ENCODE measurements at regions not wholly inside any gene's neighbourhood (a gene's known extent, or its start where the extent isn't known, plus 50 kb on each side); places are given as distances from the start of the nearest gene placed in this dataset.

- H3K4me1 ChIP-seq (ENCODE audit: insufficient read depth, low read length), result no peaks in the 10 kb centered on the region
- H3K27ac ChIP-seq (ENCODE audit: low read depth, low read length), result no peak overlapping the region
- no peaks in the 10 kb centered on the region for H3K9me3 ChIP-seq (ENCODE audit: low read depth, low read length)
- no peak for DNase-seq (ENCODE audit: insufficient read length, low spot score, missing footprints)
- no peaks in the 10 kb centered on the region for H3K27me3 ChIP-seq (ENCODE audit: insufficient read depth, low read length)
- H3K79me2 ChIP-seq (ENCODE audit: insufficient read depth, low read length), result no peaks in the 10 kb centered on the region
- H2AFZ ChIP-seq (ENCODE audit: low read length), result no peak overlapping the region
- no peaks in the 10 kb centered on the region for H3K36me3 ChIP-seq (ENCODE audit: insufficient read depth, low read length)
- no peak overlapping the region for H3K4me2 ChIP-seq (ENCODE audit: insufficient read depth, low read length)
- H4K20me1 ChIP-seq (ENCODE audit: insufficient read depth, low read length), result no peaks in the 10 kb centered on the region
- no peak overlapping the region for H3K4me3 ChIP-seq (ENCODE audit: insufficient read depth, low read length)
- no peak for TF ChIP-seq CTCF (IDR thresholded peaks at IDR 0.05; ENCODE audit: extremely low read depth, low read depth, low read length)
Measured at GRCh38 chr5:152016421-152016820, 91.8 kb upstream of the GLRA1 start.

- no peak for DNase-seq (ENCODE audit: insufficient read length, low spot score, missing footprints)
- Histone ChIP-seq H4K20me1 (ENCODE audit: insufficient read depth, low read length) (no peaks in the 10 kb centered on the region), H2AFZ (ENCODE audit: low read length) (no peak overlapping the region)
Measured at GRCh38 chr5:152007653-152008335, 83.1 kb upstream of the GLRA1 start.

GRCh38 chr5:152004095-152004494 lies 79.4 kb upstream of the GLRA1 start:
- Histone ChIP-seq H3K4me2 (ENCODE audit: insufficient read depth, low read length) (no peak overlapping the region), H4K20me1 (ENCODE audit: insufficient read depth, low read length) (no peaks in the 10 kb centered on the region), H3K9me3 (ENCODE audit: low read depth, low read length) (peaks cover 2% of the 10 kb centered on the region), H3K27me3 (ENCODE audit: insufficient read depth, low read length) (no peaks in the 10 kb centered on the region), H3K36me3 (ENCODE audit: insufficient read depth, low read length) (no peaks in the 10 kb centered on the region), H3K4me3 (ENCODE audit: insufficient read depth, low read length) (no peak overlapping the region), H3K79me2 (ENCODE audit: insufficient read depth, low read length) (no peaks in the 10 kb centered on the region), H3K27ac (ENCODE audit: low read depth, low read length) (no peak overlapping the region), H2AFZ (ENCODE audit: low read length) (no peak overlapping the region), H3K4me1 (ENCODE audit: insufficient read depth, low read length) (no peaks in the 10 kb centered on the region)
- TF ChIP-seq CTCF (IDR thresholded peaks at IDR 0.05; ENCODE audit: extremely low read depth, low read depth, low read length), result no peak
- no peak for DNase-seq (ENCODE audit: insufficient read length, low spot score, missing footprints)

More at GRCh38 chr5:152007653-152008335, 83.1 kb upstream of the GLRA1 start:
- Histone ChIP-seq H3K27ac (ENCODE audit: low read depth, low read length) (no peak overlapping the region), H3K4me1 (ENCODE audit: insufficient read depth, low read length) (no peaks in the 10 kb centered on the region), H3K79me2 (ENCODE audit: insufficient read depth, low read length) (no peaks in the 10 kb centered on the region), H3K4me2 (ENCODE audit: insufficient read depth, low read length) (no peak overlapping the region), H3K36me3 (ENCODE audit: insufficient read depth, low read length) (no peaks in the 10 kb centered on the region), H3K4me3 (ENCODE audit: insufficient read depth, low read length) (no peak overlapping the region), H3K27me3 (ENCODE audit: insufficient read depth, low read length) (no peaks in the 10 kb centered on the region), H3K9me3 (ENCODE audit: low read depth, low read length) (peaks cover 2% of the 10 kb centered on the region)
- no peak for TF ChIP-seq CTCF (IDR thresholded peaks at IDR 0.05; ENCODE audit: extremely low read depth, low read depth, low read length)
